PC-9 (cell line): ENCODE measurements at regions not wholly inside any gene's neighbourhood (a gene's known extent, or its start where the extent isn't known, plus 50 kb on each side); places are given as distances from the start of the nearest gene placed in this dataset.

Experiments
- BruUV-seq: library from RNA; stranded (reverse); fragments of 400-500 nt; replicated peaks from 2 replicates; lab custom pipeline; 2021; lab: Mats Ljungman, UMichigan
- CTCF ChIA-PET: fragments of 300-600 bp; sonication (Branson Sonifier 250); formaldehyde crosslinking; loops from one replicate; lab custom pipeline; 2022; ENCODE audit warnings: antibody characterized with exemption; lab: Charles Lee
- POLR2A ChIA-PET: fragments of 300-600 bp; sonication (Branson Sonifier 250); formaldehyde crosslinking; loops from one replicate; lab custom pipeline; 2022; ENCODE audit warnings: antibody characterized with exemption; ENCODE audit not compliant: unreplicated experiment; lab: Charles Lee
- DNase-seq, 2 experiments: peaks; one replicate each; pipeline versions ENCODE4 v3.0.0 to v3.0.0-alpha.2; 2015 to 2022; ENCODE audit warnings: mixed read lengths in 1 of 2
- H2AFZ ChIP-seq: fragments of 200-600 bp; sonication (generic); 2 replicates; pipeline ENCODE4 v1.8.1; 2017; ENCODE audit warnings: antibody characterized with exemption
- H3F3A ChIP-seq: fragments of 200-600 bp; sonication (generic); 2 replicates; pipeline ENCODE4 v1.8.1; 2017; ENCODE audit warnings: antibody characterized with exemption, mild to moderate bottlenecking, low read depth; ENCODE audit not compliant: insufficient read depth
- H3K27ac ChIP-seq: fragments of 200-600 bp; sonication (generic); 2 replicates; pipeline ENCODE4 v1.6.1; 2016; ENCODE audit warnings: mixed run types
- H3K27me3 ChIP-seq: fragments of 200-600 bp; sonication (generic); 2 replicates; pipeline ENCODE4 v1.6.1; 2016; ENCODE audit warnings: low read depth, mixed run types; ENCODE audit not compliant: insufficient read depth
- H3K36me3 ChIP-seq: fragments of 200-600 bp; sonication (generic); 2 replicates; pipeline ENCODE4 v1.6.1; 2016; ENCODE audit warnings: low read depth, mixed run types
- H3K4me1 ChIP-seq: fragments of 200-600 bp; sonication (generic); replicated peaks from 2 replicates; pipeline ENCODE4 v1.6.1; 2016; ENCODE audit warnings: mixed run types; ENCODE audit not compliant: insufficient read depth
- H3K4me2 ChIP-seq: fragments of 200-600 bp; sonication (generic); 2 replicates; pipeline ENCODE4 v1.6.1; 2017; ENCODE audit warnings: mixed run types
- H3K4me3 ChIP-seq: fragments of 200-600 bp; sonication (generic); 2 replicates; pipeline ENCODE4 v1.6.1; 2016; ENCODE audit warnings: mixed run types
- H3K79me2 ChIP-seq: fragments of 200-600 bp; sonication (generic); 2 replicates; pipeline ENCODE4 v1.6.1; 2017; ENCODE audit warnings: low read depth, mixed run types
- H3K9me2 ChIP-seq: fragments of 200-600 bp; sonication (generic); 2 replicates; pipeline ENCODE4 v1.8.1; 2017; ENCODE audit warnings: mild to moderate bottlenecking; ENCODE audit not compliant: insufficient read depth
- H3K9me3 ChIP-seq: fragments of 200-600 bp; sonication (generic); 2 replicates; pipeline ENCODE4 v1.8.1; 2016; ENCODE audit warnings: low read depth; ENCODE audit not compliant: insufficient read depth
- H4K20me1 ChIP-seq: fragments of 200-600 bp; sonication (generic); 2 replicates; pipeline ENCODE4 v1.8.1; 2017; ENCODE audit not compliant: insufficient read depth
- CTCF ChIP-seq: fragments of 200-600 bp; sonication (generic); conservative IDR thresholded peaks from 2 replicates; pipeline ENCODE4 v1.6.1; 2017; ENCODE audit warnings: mixed run types, antibody characterized with exemption, mild to moderate bottlenecking, moderate library complexity
- EZH2 ChIP-seq: fragments of 200-600 bp; sonication (generic); IDR thresholded peaks from 2 replicates; pipeline ENCODE4 v1.8.0; 2017; ENCODE audit warnings: antibody characterized with exemption, low read depth
- intact Hi-C: fragments of 100-400 bp; cut with micrococcal nuclease; formaldehyde crosslinking; loops from one replicate; pipeline ENCODE4 v1.10.0; 2022; ENCODE audit not compliant: unreplicated experiment

GRCh38 chr16:31745900-31746299 is 127.7 kb upstream of the ZNF267 start:
- Histone ChIP-seq H3K4me1 (no peaks in the 10 kb centered on the region), H3K4me2 (no peak overlapping the region), H3K9me2 (no peaks in the 10 kb centered on the region), H2AFZ (no peak overlapping the region), H4K20me1 (no peaks in the 10 kb centered on the region; the same call in 1 of the 2 replicates), H3K9me3 (peaks cover 81% of the 10 kb centered on the region), H3K27ac (no peak overlapping the region), H3K36me3 (peaks cover 26% of the 10 kb centered on the region; the same call in 1 of the 2 replicates), H3K27me3 (no peaks in the 10 kb centered on the region), H3K4me3 (no peak overlapping the region), H3F3A (no peaks in the 10 kb centered on the region), H3K79me2 (no peaks in the 10 kb centered on the region)
- intact Hi-C loops, result no loop called here
- POLR2A ChIA-PET, result no interaction called here
- TF ChIP-seq CTCF (no peak), EZH2 (no peak)
- no TSS peak for BruUV-seq
- CTCF ChIA-PET, result interaction anchor here (0.6 kb wide), 1 partner anchor 1238 kb away, joined by 3 read pairs; no protein-coding TSS in a partner anchor
- no peak for DNase-seq

GRCh38 chr16:31754998-31755615 is 118.5 kb upstream of the ZNF267 start:
- POLR2A ChIA-PET, result no interaction called here
- Histone ChIP-seq H3K9me3 (peaks cover 88% of the 10 kb centered on the region), H3K4me1 (no peaks in the 10 kb centered on the region), H4K20me1 (no peaks in the 10 kb centered on the region), H3K9me2 (no peaks in the 10 kb centered on the region), H3K27me3 (no peaks in the 10 kb centered on the region), H3K4me2 (no peak overlapping the region), H3F3A (no peaks in the 10 kb centered on the region), H3K4me3 (no peak overlapping the region), H3K79me2 (no peaks in the 10 kb centered on the region), H3K27ac (no peak overlapping the region), H2AFZ (no peak overlapping the region), H3K36me3 (peaks cover 45% of the 10 kb centered on the region)
- CTCF ChIA-PET, result no interaction called here
- no TSS peak for BruUV-seq
- TF ChIP-seq EZH2 (no peak), CTCF (no peak)
- DNase-seq, result no peak
- intact Hi-C loops, result no loop called here

GRCh38 chr16:31764103-31764502 is 109.5 kb upstream of the ZNF267 start:
- no peaks in the 10 kb centered on the region for H3K9me2 ChIP-seq
- DNase-seq, result no peak
- ChIA-PET POLR2A (no interaction called here), CTCF (no interaction called here)
- no peaks in the 10 kb centered on the region for H3K36me3 ChIP-seq
- H3K79me2 ChIP-seq, result no peaks in the 10 kb centered on the region
- intact Hi-C loops, result no loop called here
- H3K4me3 ChIP-seq, result no peak overlapping the region
- H4K20me1 ChIP-seq, result no peaks in the 10 kb centered on the region
- BruUV-seq, result no TSS peak
- H3K4me1 ChIP-seq, result no peaks in the 10 kb centered on the region
- no peak overlapping the region for H2AFZ ChIP-seq
- no peak overlapping the region for H3K27ac ChIP-seq
- H3K4me2 ChIP-seq, result no peak overlapping the region
- no peaks in the 10 kb centered on the region for H3K27me3 ChIP-seq
- H3K9me3 ChIP-seq, result peaks cover 33% of the 10 kb centered on the region
- no peaks in the 10 kb centered on the region for H3F3A ChIP-seq
- TF ChIP-seq CTCF (no peak), EZH2 (no peak)
